AG04449 (cell line): ENCODE measurements at regions not wholly inside any gene's neighbourhood (a gene's known extent, or its start where the extent isn't known, plus 50 kb on each side); places are given as distances from the start of the nearest gene placed in this dataset.

ENCODE experiments used
- CTCF ChIA-PET: fragments of 350-600 bp; formaldehyde crosslinking; extraction: SDS; loops from one replicate; lab custom pipeline; 2021; ENCODE audit warnings: antibody characterized with exemption; lab: Yijun Ruan, JAX
- POLR2A ChIA-PET: fragments of 400-600, 350-600 bp; formaldehyde crosslinking; extraction: SDS; loops from one replicate; lab custom pipeline; 2020; ENCODE audit warnings: antibody characterized with exemption, inconsistent platforms; lab: Yijun Ruan, JAX
- DNase-seq: peaks from one replicate; pipeline ENCODE4 v3.0.0-alpha.2; 2010; ENCODE audit warnings: low read depth, low spot score
- H3K4me3 ChIP-seq: 2 replicates; pipeline ENCODE4 v1.5.1; 2011; ENCODE audit warnings: low read depth, mild to moderate bottlenecking, control low read depth, low read length
- CTCF ChIP-seq: IDR thresholded peaks from one replicate; pipeline ENCODE4 v1.5.1; 2011; ENCODE audit warnings: mild to moderate bottlenecking, moderate library complexity, low read length, control low read depth, inconsistent platforms; ENCODE audit not compliant: insufficient read depth; ENCODE audit errors: missing control alignments

GRCh38 chr6:152893187-152893586 is 89.7 kb downstream of the FBXO5 start:
- no peak for DNase-seq
- H3K4me3 ChIP-seq = no peak overlapping the region
- ChIA-PET CTCF (interaction anchor here (1.6 kb wide), 1 partner anchor 28 kb away, joined by 8 read pairs; no protein-coding TSS in a partner anchor), POLR2A (no interaction called here)
- TF ChIP-seq CTCF = no peak

DNA sequence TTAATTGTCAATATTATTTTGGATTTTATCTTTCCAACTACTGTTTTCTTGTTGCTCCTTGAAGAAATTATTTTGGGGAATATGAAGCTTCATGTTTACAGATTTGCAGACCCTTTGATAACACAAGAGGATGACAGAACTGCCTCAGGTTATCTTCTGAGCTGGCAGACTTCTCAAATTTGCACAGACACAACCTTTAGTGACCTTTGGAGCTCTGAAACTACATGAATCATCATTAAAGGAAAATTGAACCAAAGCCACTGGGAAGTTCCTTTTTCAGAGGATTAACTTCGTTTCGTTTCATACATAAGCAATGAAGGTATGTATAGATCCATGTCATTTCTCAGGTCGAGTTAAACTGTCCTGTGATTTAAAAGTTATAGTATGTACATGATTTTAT is 85.9 kb downstream of the FBXO5 start:
- ChIA-PET CTCF (interaction anchor here (0.7 to 4.5 kb wide), 13 partner anchors 9 to 344 kb away, joined by 3 to 35 read pairs (median 5); partner anchors contain the start of gene VIP), POLR2A (no interaction called here)
- no peak overlapping the region for H3K4me3 ChIP-seq
- no peak for TF ChIP-seq CTCF
- no peak for DNase-seq

DNA sequence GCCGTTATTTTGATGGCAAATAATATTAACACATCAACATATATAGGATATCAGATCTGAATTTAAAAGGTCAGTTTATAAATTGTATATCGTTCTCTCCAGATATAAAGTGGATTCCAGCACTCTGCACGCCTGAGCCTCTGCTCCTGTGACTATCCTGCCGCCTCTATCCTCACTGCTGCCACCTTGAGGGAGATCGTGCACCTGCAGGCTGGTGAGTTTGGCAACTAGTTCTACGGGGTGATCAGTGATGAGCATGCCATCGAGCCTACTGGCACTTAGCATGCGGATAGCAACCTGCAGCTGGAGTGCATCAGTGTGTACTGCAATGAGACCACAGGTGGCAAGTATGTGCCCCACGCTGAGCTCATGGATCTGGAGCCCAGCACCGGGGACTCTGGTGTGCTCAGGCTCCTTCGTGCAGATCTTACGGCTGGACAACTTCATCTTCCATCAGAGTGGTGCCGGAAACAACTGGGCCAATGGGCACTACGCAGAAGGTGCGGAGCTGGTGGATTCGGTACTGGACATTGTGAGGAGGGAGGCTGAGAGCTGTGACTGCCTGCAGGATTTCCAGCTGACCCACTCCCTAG is 84.9 kb downstream of the FBXO5 start:
- no peak overlapping the region for H3K4me3 ChIP-seq
- POLR2A ChIA-PET = no interaction called here
- CTCF ChIA-PET = interaction anchor here (0.8 to 4.5 kb wide), 26 partner anchors 8 to 413 kb away, joined by 3 to 35 read pairs (median 4); no protein-coding TSS in a partner anchor
- DNase-seq = no peak
- TF ChIP-seq CTCF = peak; percentile 95

DNA sequence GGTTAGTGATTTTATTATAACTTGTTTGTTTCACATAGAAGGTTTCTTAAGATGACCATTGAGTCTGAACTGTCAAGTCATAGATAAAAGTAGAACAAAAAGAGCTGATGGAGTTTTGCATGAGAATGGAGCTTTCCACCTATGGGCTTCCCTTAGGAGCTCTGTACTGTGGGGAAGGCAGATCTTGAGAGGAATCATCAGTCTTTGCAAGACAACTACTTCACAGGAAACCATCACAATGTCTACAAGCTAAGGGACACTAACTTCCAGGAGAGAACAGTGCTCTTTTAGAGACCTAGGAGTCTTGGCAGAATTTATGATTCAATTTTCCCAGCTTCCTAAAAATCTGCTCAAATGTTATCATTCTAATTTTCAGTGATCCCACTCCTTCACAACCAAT is 78.2 kb downstream of the FBXO5 start:
- DNase-seq = no peak
- ChIA-PET CTCF (interaction anchor here (1.6 to 1.9 kb wide), 2 partner anchors 8 to 43 kb away, joined by 5 read pairs; no protein-coding TSS in a partner anchor), POLR2A (no interaction called here)
- no peak for TF ChIP-seq CTCF
- H3K4me3 ChIP-seq = no peak overlapping the region

GRCh38 chr6:152905551-152906299 is 77.1 kb downstream of the FBXO5 start:
- CTCF ChIA-PET = interaction anchor here (1.6 to 1.9 kb wide), 2 partner anchors 9 to 42 kb away, joined by 5 read pairs; no protein-coding TSS in a partner anchor
- no peak for TF ChIP-seq CTCF
- H3K4me3 ChIP-seq = no peak overlapping the region
- no peak for DNase-seq
- POLR2A ChIA-PET = no interaction called here

- ChIA-PET CTCF (no interaction called here), POLR2A (no interaction called here)
- no peak for TF ChIP-seq CTCF
- DNase-seq = no peak
- H3K4me3 ChIP-seq = no peak overlapping the region
Observed at GRCh38 chr6:152909241-152909640, 73.6 kb downstream of the FBXO5 start.
